ENCODE measurements at regions not wholly inside any gene's neighbourhood (a gene's known extent, or its start where the extent isn't known, plus 50 kb on each side); places are given as distances from the start of the nearest gene placed in this dataset.

- Histone ChIP-seq H3K36me3 (no peaks in the 10 kb centered on the region), H3K4me3 (no peak overlapping the region), H3K27ac (no peak overlapping the region), H3K27me3 (no peaks in the 10 kb centered on the region), H3K9me3 (no peaks in the 10 kb centered on the region), H3K4me1 (no peaks in the 10 kb centered on the region)
- DNase-seq (ENCODE audit: low spot score) = no peak
- no peak for TF ChIP-seq CTCF (IDR thresholded peaks at IDR 0.05)
Observed at GRCh38 chr14:62076368-62076767, 314.1 kb downstream of the SNAPC1 start.

- H3K36me3 ChIP-seq = no peaks in the 10 kb centered on the region
- H3K4me1 ChIP-seq = no peaks in the 10 kb centered on the region
- H3K9me3 ChIP-seq = no peaks in the 10 kb centered on the region
- no peak overlapping the region for H3K4me3 ChIP-seq
- no peak overlapping the region for H3K27ac ChIP-seq
- DNase-seq (ENCODE audit: low spot score) = no peak
- no peaks in the 10 kb centered on the region for H3K27me3 ChIP-seq
- no peak for TF ChIP-seq CTCF (IDR thresholded peaks at IDR 0.05)
Observed at GRCh38 chr14:62076825-62077605, 314.8 kb downstream of the SNAPC1 start.

- DNase-seq (ENCODE audit: low spot score) = no peak
- H3K27ac ChIP-seq = no peak overlapping the region
- H3K9me3 ChIP-seq = no peaks in the 10 kb centered on the region
- no peaks in the 10 kb centered on the region for H3K36me3 ChIP-seq
- no peaks in the 10 kb centered on the region for H3K4me1 ChIP-seq
- H3K27me3 ChIP-seq = no peaks in the 10 kb centered on the region
- no peak overlapping the region for H3K4me3 ChIP-seq
- no peak for TF ChIP-seq CTCF (IDR thresholded peaks at IDR 0.05)
Observed at GRCh38 chr14:62077676-62078261, 315.5 kb downstream of the SNAPC1 start.

- no peak for TF ChIP-seq CTCF (IDR thresholded peaks at IDR 0.05)
- Histone ChIP-seq H3K4me1 (no peaks in the 10 kb centered on the region), H3K27ac (no peak overlapping the region), H3K9me3 (no peaks in the 10 kb centered on the region), H3K27me3 (no peaks in the 10 kb centered on the region), H3K4me3 (no peak overlapping the region), H3K36me3 (no peaks in the 10 kb centered on the region)
- DNase-seq (ENCODE audit: low spot score) = no peak
Observed at GRCh38 chr14:62079038-62079437, 316.8 kb downstream of the SNAPC1 start.

GRCh38 chr14:62081012-62081612 lies 318.9 kb downstream of the SNAPC1 start:
- TF ChIP-seq CTCF (IDR thresholded peaks at IDR 0.05) = no peak
- DNase-seq (ENCODE audit: low spot score) = no peak
- Histone ChIP-seq H3K4me3 (no peak overlapping the region), H3K27me3 (no peaks in the 10 kb centered on the region), H3K9me3 (no peaks in the 10 kb centered on the region), H3K36me3 (no peaks in the 10 kb centered on the region), H3K27ac (no peak overlapping the region), H3K4me1 (no peaks in the 10 kb centered on the region)
